Lower leg skin (tissue), 4 donors: ENCODE measurements at regions not wholly inside any gene's neighbourhood (a gene's known extent, or its start where the extent isn't known, plus 50 kb on each side); places are given as distances from the start of the nearest gene placed in this dataset.

Experiments
- DNase-seq, 2 donors: peaks; one replicate each; pipeline ENCODE4 v3.0.0-alpha.2; 2019; ENCODE audit warnings: low spot score in 2 of 2
- H3K4me3 ChIP-seq: fragments of 200-600 bp; sonication (generic); 2 replicates; pipeline ENCODE4 v1.5.1; 2017; ENCODE audit warnings: mild to moderate bottlenecking, low read depth; ENCODE audit not compliant: poor library complexity, severe bottlenecking
- POLR2A ChIP-seq, 2 donors: fragments of 450-650 bp; IDR thresholded peaks; one replicate each; pipeline ENCODE4 v1.6.1; 2016 to 2017; ENCODE audit warnings: antibody characterized with exemption in 2 of 2, mild to moderate bottlenecking in 1 of 2, moderate library complexity in 1 of 2
- WGBS, 2 donors: methylation state at CpG; one replicate each; pipeline ENCODE4 v1.1.5; 2018; 5-methylcytosine and 5-hydroxymethylcytosine counted together
- intact Hi-C: fragments of 100-400 bp; cut with DNase I; formaldehyde crosslinking; loops from one replicate; pipeline ENCODE4 v1.15.0; 2023; ENCODE audit warnings: low total_unique reads
- TF ChIP-seq, protein P1 (sequence below), 3 donors: fragments of 450-650 bp; IDR thresholded peaks; one replicate each; pipeline ENCODE4 v1.5.1; 2016; ENCODE audit warnings: antibody characterized with exemption in 3 of 3, mild to moderate bottlenecking in 3 of 3, moderate library complexity in 2 of 3

DNA sequence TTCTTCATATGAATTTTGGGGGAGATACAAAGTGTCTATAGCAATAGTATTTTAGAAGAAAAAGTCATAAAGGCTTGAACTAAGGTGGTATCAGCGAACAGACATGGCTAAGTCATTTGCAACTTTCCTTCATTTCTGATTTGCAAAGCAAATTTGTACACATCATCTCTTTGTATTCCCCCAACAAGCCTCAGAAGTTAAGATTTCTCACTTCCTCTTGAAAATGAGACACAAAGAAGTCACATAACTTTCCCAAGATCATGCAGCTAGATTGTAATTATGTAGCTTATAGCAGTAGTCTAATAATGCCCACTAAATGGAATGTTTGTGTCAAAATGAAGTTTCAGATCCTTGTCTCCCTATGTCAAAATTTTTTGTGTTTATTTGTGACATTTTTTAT lies 709.8 kb upstream of the HS3ST1 start:
- intact Hi-C loops: no loop called here
- WGBS, 2 donors: 63 to 69% methylated on average over 1 of the region's 1 CpG
- DNase-seq: no peak
- H3K4me3 ChIP-seq: no peak overlapping the region
- TF ChIP-seq POLR2A (IDR thresholded peaks at IDR 0.05): no peak
- TF ChIP-seq, protein P1, sequence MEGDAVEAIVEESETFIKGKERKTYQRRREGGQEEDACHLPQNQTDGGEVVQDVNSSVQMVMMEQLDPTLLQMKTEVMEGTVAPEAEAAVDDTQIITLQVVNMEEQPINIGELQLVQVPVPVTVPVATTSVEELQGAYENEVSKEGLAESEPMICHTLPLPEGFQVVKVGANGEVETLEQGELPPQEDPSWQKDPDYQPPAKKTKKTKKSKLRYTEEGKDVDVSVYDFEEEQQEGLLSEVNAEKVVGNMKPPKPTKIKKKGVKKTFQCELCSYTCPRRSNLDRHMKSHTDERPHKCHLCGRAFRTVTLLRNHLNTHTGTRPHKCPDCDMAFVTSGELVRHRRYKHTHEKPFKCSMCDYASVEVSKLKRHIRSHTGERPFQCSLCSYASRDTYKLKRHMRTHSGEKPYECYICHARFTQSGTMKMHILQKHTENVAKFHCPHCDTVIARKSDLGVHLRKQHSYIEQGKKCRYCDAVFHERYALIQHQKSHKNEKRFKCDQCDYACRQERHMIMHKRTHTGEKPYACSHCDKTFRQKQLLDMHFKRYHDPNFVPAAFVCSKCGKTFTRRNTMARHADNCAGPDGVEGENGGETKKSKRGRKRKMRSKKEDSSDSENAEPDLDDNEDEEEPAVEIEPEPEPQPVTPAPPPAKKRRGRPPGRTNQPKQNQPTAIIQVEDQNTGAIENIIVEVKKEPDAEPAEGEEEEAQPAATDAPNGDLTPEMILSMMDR (IDR thresholded peaks at IDR 0.05): no peak

DNA sequence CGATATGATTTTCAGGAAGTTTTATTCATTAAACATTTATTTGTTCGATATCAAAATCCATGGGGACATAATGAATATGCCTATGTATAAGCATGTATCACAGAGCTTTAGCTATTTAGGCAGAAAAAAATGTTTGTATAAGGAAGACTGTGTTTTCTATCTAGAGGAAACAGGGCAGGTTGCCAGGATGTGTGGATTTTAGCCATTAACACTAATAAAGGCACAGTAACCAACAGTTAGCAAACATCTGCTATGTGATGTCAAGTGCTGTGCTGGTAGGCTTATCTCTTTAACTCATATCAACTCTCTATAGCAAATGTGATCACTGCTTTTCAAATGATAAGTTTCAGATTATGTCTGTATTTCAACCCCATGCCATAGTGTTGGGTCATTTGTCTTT lies 708.9 kb upstream of the HS3ST1 start:
- 58 to 62% methylated on average over 2 of the region's 2 CpGs for WGBS, 2 donors
- no peak overlapping the region for H3K4me3 ChIP-seq
- TF ChIP-seq, protein P1 (IDR thresholded peaks at IDR 0.05): no peak
- TF ChIP-seq POLR2A (IDR thresholded peaks at IDR 0.05): no peak
- intact Hi-C loops: no loop called here
- DNase-seq: no peak

DNA sequence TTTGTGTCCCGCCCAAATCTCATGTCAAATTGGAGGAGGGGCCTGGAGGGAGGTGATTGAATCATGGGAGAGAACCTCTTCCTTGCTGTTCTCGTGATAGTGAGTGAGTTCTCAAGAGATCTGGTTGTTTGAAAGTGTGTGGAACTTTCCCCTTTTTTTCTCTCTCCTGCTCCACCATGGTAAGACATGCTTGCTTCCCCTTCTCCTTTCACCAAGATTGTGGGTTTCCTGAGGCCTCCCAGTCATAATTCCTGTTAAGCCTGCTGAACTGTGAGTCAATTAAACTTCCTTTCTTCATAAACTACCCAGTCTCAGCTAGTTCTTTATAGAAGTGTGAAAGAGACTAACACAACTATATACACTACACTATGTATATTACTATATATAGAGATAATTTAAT lies 697.8 kb upstream of the HS3ST1 start:
- no peak for DNase-seq
- no peak for TF ChIP-seq POLR2A (IDR thresholded peaks at IDR 0.05)
- TF ChIP-seq, protein P1 (IDR thresholded peaks at IDR 0.05): no peak
- H3K4me3 ChIP-seq: no peak overlapping the region
- intact Hi-C loops: no loop called here
- WGBS, 2 donors: 47 to 55% methylated on average over 2 of the region's 2 CpGs

DNA sequence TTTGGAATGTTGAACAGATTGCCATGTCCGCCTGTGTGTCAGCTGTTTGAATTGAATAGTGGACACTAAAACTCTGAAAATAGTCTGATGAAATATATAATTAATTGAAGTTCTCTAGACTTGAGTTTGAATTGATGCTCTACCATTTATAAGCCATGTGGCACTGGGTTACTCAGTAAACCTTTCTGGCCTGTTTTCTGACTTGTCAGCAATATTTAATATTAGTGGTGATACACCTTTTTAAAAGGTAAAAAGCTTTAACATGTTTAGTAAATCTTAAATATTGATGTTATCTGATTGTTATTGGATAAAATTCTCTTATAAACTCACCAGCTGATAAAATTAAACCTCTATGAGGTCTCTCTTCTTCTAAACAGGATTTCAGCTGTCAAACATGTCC lies 695.4 kb upstream of the HS3ST1 start:
- no peak for TF ChIP-seq POLR2A (IDR thresholded peaks at IDR 0.05)
- TF ChIP-seq, protein P1 (IDR thresholded peaks at IDR 0.05): no peak
- DNase-seq: no peak
- no peak overlapping the region for H3K4me3 ChIP-seq
- WGBS, 2 donors: 75 to 81% methylated on average over 1 of the region's 1 CpG
- intact Hi-C loops: no loop called here

DNA sequence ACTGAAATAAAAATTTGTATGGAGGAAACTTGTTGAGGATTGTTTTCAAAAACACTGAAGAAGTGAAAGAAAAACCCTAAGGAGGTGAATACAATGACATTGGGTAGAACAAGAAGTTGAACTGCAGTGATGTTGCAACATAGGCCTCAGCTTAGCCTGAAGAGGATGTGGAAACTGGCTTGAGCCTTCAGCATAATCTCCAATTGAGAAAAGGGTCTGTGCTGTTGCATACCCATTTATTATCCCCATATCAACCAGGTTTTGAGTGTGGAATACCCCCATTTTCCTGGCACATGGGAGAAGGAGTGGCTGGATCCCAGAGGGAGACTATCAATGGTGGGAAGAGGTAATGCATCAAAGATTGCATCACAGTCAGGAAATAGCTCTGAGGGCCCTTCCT lies 695.0 kb upstream of the HS3ST1 start:
- intact Hi-C loops: no loop called here
- no peak overlapping the region for H3K4me3 ChIP-seq
- TF ChIP-seq, protein P1 (IDR thresholded peaks at IDR 0.05): no peak
- no peak for TF ChIP-seq POLR2A (IDR thresholded peaks at IDR 0.05)
- DNase-seq: no peak

DNA sequence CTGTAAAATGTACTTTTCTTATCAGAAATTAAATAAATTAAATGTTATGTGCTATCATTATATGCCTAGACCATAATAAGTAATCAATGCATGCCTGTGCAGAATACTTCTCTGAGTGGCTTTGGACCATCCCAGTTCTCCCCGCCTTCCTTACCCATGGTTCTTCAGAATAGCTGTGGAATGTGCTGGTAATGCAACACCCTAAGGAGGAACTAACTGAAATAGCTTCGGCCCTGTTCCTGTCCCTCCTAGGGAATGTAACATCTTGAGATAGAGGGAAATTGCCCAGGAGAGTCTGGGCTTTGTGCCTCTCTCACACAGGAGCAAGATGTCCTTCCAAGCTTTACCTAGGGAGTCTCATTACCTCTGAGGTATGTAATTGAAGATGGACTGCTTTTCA lies 693.6 kb upstream of the HS3ST1 start:
- no peak for TF ChIP-seq POLR2A (IDR thresholded peaks at IDR 0.05)
- TF ChIP-seq, protein P1 (IDR thresholded peaks at IDR 0.05): no peak
- intact Hi-C loops: no loop called here
- 67 to 78% methylated on average over 2 of the region's 2 CpGs for WGBS, 2 donors
- no peak overlapping the region for H3K4me3 ChIP-seq
- DNase-seq: no peak
